H9 (cell line): ENCODE measurements at regions not wholly inside any gene's neighbourhood (a gene's known extent, or its start where the extent isn't known, plus 50 kb on each side); places are given as distances from the start of the nearest gene placed in this dataset.
"Not testable (repeated sequence)": the region's sequence is repeated elsewhere in the genome, so short reads cannot be mapped to it uniquely, and the experiment has no call there.

Experiments
- DNase-seq: peaks from one replicate; pipeline ENCODE4 v3.0.0-alpha.2; 2017
- H2AFZ ChIP-seq: one replicate; pipeline ENCODE4 v1.6.1; 2013; ENCODE audit warnings: mild to moderate bottlenecking, low read length, control low read depth, moderate library complexity
- H2AK5ac ChIP-seq: 2 replicates; pipeline ENCODE4 v1.6.1; 2013; ENCODE audit warnings: low read length, control low read depth, mixed read lengths; ENCODE audit not compliant: insufficient read length
- H2BK120ac ChIP-seq: one replicate; pipeline ENCODE4 v1.6.1; 2013; ENCODE audit warnings: low read depth, mild to moderate bottlenecking, low read length, control low read depth, inconsistent platforms; ENCODE audit not compliant: poor library complexity, severe bottlenecking
- H2BK12ac ChIP-seq: 2 replicates; pipeline ENCODE4 v1.6.1; 2013; ENCODE audit warnings: low read length, control low read depth, mixed read lengths, low read depth; ENCODE audit not compliant: insufficient read length
- H2BK15ac ChIP-seq: 2 replicates; pipeline ENCODE4 v1.6.1; 2013; ENCODE audit warnings: low read depth, low read length, control low read depth
- H2BK20ac ChIP-seq: one replicate; pipeline ENCODE4 v1.6.1; 2013; ENCODE audit warnings: low read depth, mild to moderate bottlenecking, low read length, control low read depth, inconsistent platforms; ENCODE audit not compliant: poor library complexity, severe bottlenecking
- H2BK5ac ChIP-seq: 2 replicates; pipeline ENCODE4 v1.6.1; 2013; ENCODE audit warnings: low read length, control low read depth, mixed read lengths; ENCODE audit not compliant: insufficient read length
- H3K14ac ChIP-seq: 2 replicates; pipeline ENCODE4 v1.6.1; 2013; ENCODE audit warnings: low read length, control low read depth; ENCODE audit not compliant: insufficient read depth
- H3K18ac ChIP-seq: 2 replicates; pipeline ENCODE4 v1.6.1; 2013; ENCODE audit warnings: low read depth, mild to moderate bottlenecking, mixed read lengths, low read length, control low read depth; ENCODE audit not compliant: insufficient read length
- H3K23ac ChIP-seq: 2 replicates; pipeline ENCODE4 v1.6.1; 2013; ENCODE audit warnings: low read length, control low read depth, mixed read lengths, low read depth; ENCODE audit not compliant: insufficient read length
- H3K23me2 ChIP-seq: 2 replicates; pipeline ENCODE4 v1.6.1; 2013; ENCODE audit warnings: low read depth, mild to moderate bottlenecking, mixed read lengths, low read length, control low read depth; ENCODE audit not compliant: insufficient read length, poor library complexity, severe bottlenecking
- H3K27ac ChIP-seq: 2 replicates; pipeline ENCODE4 v1.5.1; 2013; ENCODE audit warnings: low read length, control low read depth, mixed read lengths, low read depth; ENCODE audit not compliant: insufficient read length
- H3K27me3 ChIP-seq: 2 replicates; pipeline ENCODE4 v1.6.1; 2013; ENCODE audit warnings: low read length, control low read depth, inconsistent platforms; ENCODE audit not compliant: insufficient read depth
- H3K4ac ChIP-seq: 2 replicates; pipeline ENCODE4 v1.6.1; 2013; ENCODE audit warnings: low read depth, mild to moderate bottlenecking, control low read depth, inconsistent platforms, low read length, moderate library complexity
- H3K4me1 ChIP-seq: 2 replicates; pipeline ENCODE4 v1.6.1; 2013; ENCODE audit warnings: low read length, control low read depth, inconsistent platforms; ENCODE audit not compliant: insufficient read depth
- H3K4me2 ChIP-seq: 2 replicates; pipeline ENCODE4 v1.6.1; 2013; ENCODE audit warnings: low read length, control low read depth, mixed read lengths; ENCODE audit not compliant: insufficient read length, insufficient read depth
- H3K56ac ChIP-seq: 2 replicates; pipeline ENCODE4 v1.6.1; 2013; ENCODE audit warnings: low read depth, mild to moderate bottlenecking, mixed read lengths, low read length, control low read depth; ENCODE audit not compliant: insufficient read length
- H3K79me1 ChIP-seq: 2 replicates; pipeline ENCODE4 v1.6.1; 2013; ENCODE audit warnings: low read depth, mild to moderate bottlenecking, moderate library complexity, low read length, control low read depth, inconsistent platforms; ENCODE audit not compliant: insufficient read depth, poor library complexity, severe bottlenecking
- H3K79me2 ChIP-seq: 2 replicates; pipeline ENCODE4 v1.6.1; 2013; ENCODE audit warnings: low read length, control low read depth, inconsistent platforms; ENCODE audit not compliant: insufficient read depth
- H3K9ac ChIP-seq: 2 replicates; pipeline ENCODE4 v1.6.1; 2013; ENCODE audit warnings: low read length, control low read depth, mixed read lengths; ENCODE audit not compliant: insufficient read length; ENCODE audit errors: extremely low read depth
- H3K9me3 ChIP-seq: one replicate; pipeline ENCODE4 v1.6.1; 2013; ENCODE audit warnings: low read depth, low read length, inconsistent platforms; ENCODE audit not compliant: control insufficient read depth
- H3T11ph ChIP-seq: one replicate; pipeline ENCODE4 v1.6.1; 2013; ENCODE audit warnings: mild to moderate bottlenecking, low read length, control low read depth, inconsistent platforms
- H4K20me1 ChIP-seq: one replicate; pipeline ENCODE4 v1.6.1; 2013; ENCODE audit not compliant: control insufficient read depth, insufficient read length, insufficient read depth
- H4K5ac ChIP-seq: 2 replicates; pipeline ENCODE4 v1.6.1; 2013; ENCODE audit warnings: low read depth, mild to moderate bottlenecking, mixed read lengths, low read length, control low read depth; ENCODE audit not compliant: insufficient read length
- H4K8ac ChIP-seq: replicated peaks from 2 replicates; pipeline ENCODE4 v1.6.1; 2013; ENCODE audit warnings: low read length, control low read depth, mixed read lengths, low read depth; ENCODE audit not compliant: insufficient read length
- H4K91ac ChIP-seq: 2 replicates; pipeline ENCODE4 v1.6.1; 2013; ENCODE audit warnings: low read depth, mild to moderate bottlenecking, moderate library complexity, mixed read lengths, low read length, control low read depth; ENCODE audit not compliant: insufficient read length
- H3K27ac Mint-ChIP-seq, 3 experiments: 2 replicates in 2 of 3; 3 replicates in 1 of 3; pipeline ENCODE4 v1.8.0; 2020 to 2021; ENCODE audit warnings: mixed read lengths in 3 of 3, mild to moderate bottlenecking in 1 of 3, moderate library complexity in 1 of 3
- H3K27me3 Mint-ChIP-seq: 2 replicates; pipeline ENCODE4 v1.8.0; 2021; ENCODE audit warnings: low read depth, mild to moderate bottlenecking, moderate library complexity, mixed read lengths
- H3K36me3 Mint-ChIP-seq, 3 experiments: 2 replicates in 2 of 3; 3 replicates in 1 of 3; pipeline ENCODE4 v1.8.0; 2020 to 2021; ENCODE audit warnings: low read depth in 3 of 3, mixed read lengths in 3 of 3; ENCODE audit not compliant: insufficient read depth in 1 of 3
- H3K4me1 Mint-ChIP-seq, 2 experiments: 2 replicates each; pipeline ENCODE4 v1.8.0; 2020; ENCODE audit warnings: mixed read lengths in 2 of 2
- H3K4me3 Mint-ChIP-seq, 2 experiments: 2 replicates in 1 of 2; 3 replicates in 1 of 2; pipeline ENCODE4 v1.8.0; 2020 to 2021; ENCODE audit warnings: mild to moderate bottlenecking in 2 of 2, mixed read lengths in 2 of 2, moderate library complexity in 1 of 2
- H3K9me3 Mint-ChIP-seq, 2 experiments: 2 replicates in 1 of 2; 3 replicates in 1 of 2; pipeline ENCODE4 v1.8.0; 2020; ENCODE audit warnings: mild to moderate bottlenecking in 2 of 2, mixed read lengths in 2 of 2, moderate library complexity in 1 of 2
- WGBS: extraction: QIAGEN DNeasy Blood & Tissue Kit; methylation state at CpG from one replicate; pipeline ENCODE4 v1.1.7; 2013; ENCODE audit warnings: missing lambda C conversion rate, low lambda C conversion rate, mixed read lengths; ENCODE audit not compliant: insufficient read length; ENCODE audit errors: extremely low coverage; 5-methylcytosine and 5-hydroxymethylcytosine counted together

DNA sequence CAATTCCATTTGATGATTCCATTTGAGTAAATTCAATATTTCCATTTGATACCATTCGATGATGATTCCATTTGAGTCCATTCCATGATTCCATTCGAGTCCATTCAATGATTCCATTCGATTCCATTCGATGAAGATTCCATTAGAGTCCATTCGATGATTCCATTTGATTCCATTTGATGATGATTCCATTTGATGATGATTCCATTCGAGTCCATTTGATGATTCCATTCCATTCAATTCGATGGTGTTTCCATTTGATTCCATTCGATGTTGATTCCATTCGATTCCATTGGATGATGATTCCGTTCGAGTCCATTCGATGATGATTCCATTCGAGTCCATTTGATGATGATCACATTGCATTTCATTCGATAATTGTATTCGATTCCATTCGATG, 1095.2 kb downstream of the RPIA start:
- H2BK120ac ChIP-seq, H3T11ph ChIP-seq, H3K4me1 ChIP-seq, H4K91ac ChIP-seq, H4K8ac ChIP-seq, H3K27me3 ChIP-seq, H3K4ac ChIP-seq, H4K5ac ChIP-seq, H3K4me3 Mint-ChIP-seq, H2BK15ac ChIP-seq, H2AK5ac ChIP-seq, H3K4me1 Mint-ChIP-seq, H3K18ac ChIP-seq, H3K23ac ChIP-seq, H2BK20ac ChIP-seq, H3K27ac Mint-ChIP-seq, DNase-seq, H3K27ac ChIP-seq, H3K79me2 ChIP-seq, H3K9ac ChIP-seq, H3K56ac ChIP-seq, H3K14ac ChIP-seq, H3K4me2 ChIP-seq, H3K79me1 ChIP-seq, H2AFZ ChIP-seq, H4K20me1 ChIP-seq, H2BK5ac ChIP-seq, H2BK12ac ChIP-seq, H3K23me2 ChIP-seq: not testable (repeated sequence)
- peaks cover 100% of the 10 kb centered on the region for H3K9me3 ChIP-seq
- peaks cover 100% of the 10 kb centered on the region in 2 experiments for H3K9me3 Mint-ChIP-seq
- H3K27me3 Mint-ChIP-seq, result peaks cover 55% of the 10 kb centered on the region
- no CpG with 5 or more reads among the region's 16 CpGs for WGBS
- peaks cover 82 to 98% (median 87%) of the 10 kb centered on the region in 3 experiments for H3K36me3 Mint-ChIP-seq

DNA sequence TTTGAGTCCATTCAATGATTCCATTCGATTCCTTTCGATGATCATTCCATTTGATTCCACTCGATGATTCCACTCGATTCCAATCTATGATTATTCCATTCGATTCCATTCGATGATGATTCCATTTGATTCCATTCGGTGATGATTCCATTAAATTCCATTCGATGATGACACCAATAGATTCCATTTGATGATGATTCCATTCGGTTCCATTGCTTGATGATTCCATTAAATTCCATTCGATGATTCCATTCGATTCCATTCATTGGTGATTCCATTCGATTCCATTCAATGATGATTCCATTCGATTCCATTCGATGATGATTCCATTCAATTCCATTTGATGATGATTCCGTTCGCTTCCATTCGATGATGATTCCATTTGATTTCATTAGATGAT, 1104.1 kb downstream of the RPIA start:
- H3K9me3 ChIP-seq, result peaks cover 100% of the 10 kb centered on the region
- not testable (repeated sequence) for H3K27me3 ChIP-seq, H3K18ac ChIP-seq, H3T11ph ChIP-seq, H3K4me2 ChIP-seq, H4K91ac ChIP-seq, H3K14ac ChIP-seq, H4K8ac ChIP-seq, H2AFZ ChIP-seq, H2BK12ac ChIP-seq, H3K4me3 Mint-ChIP-seq, H4K5ac ChIP-seq, H2AK5ac ChIP-seq, H3K27ac Mint-ChIP-seq, H2BK5ac ChIP-seq, H3K23me2 ChIP-seq, H3K4ac ChIP-seq, H2BK120ac ChIP-seq, H3K79me2 ChIP-seq, H3K79me1 ChIP-seq, H3K23ac ChIP-seq, H3K9ac ChIP-seq, DNase-seq, H2BK20ac ChIP-seq, H2BK15ac ChIP-seq, H3K56ac ChIP-seq, H3K4me1 ChIP-seq, H3K27ac ChIP-seq, H4K20me1 ChIP-seq, H3K4me1 Mint-ChIP-seq
- Mint-ChIP-seq H3K9me3 (peaks cover 100% of the 10 kb centered on the region in 2 experiments), H3K36me3 (peaks cover 70 to 97% (median 82%) of the 10 kb centered on the region in 3 experiments), H3K27me3 (peaks cover 42% of the 10 kb centered on the region)
- no CpG with 5 or more reads among the region's 17 CpGs for WGBS
